AG09319 (cell line): ENCODE measurements at regions not wholly inside any gene's neighbourhood (a gene's known extent, or its start where the extent isn't known, plus 50 kb on each side); places are given as distances from the start of the nearest gene placed in this dataset.

Experiments used
- DNase-seq: peaks from one replicate; pipeline ENCODE4 v3.0.0-alpha.2; 2010; ENCODE audit warnings: low read depth; ENCODE audit errors: extremely low read depth
- CTCF ChIP-seq: IDR thresholded peaks from 2 replicates; pipeline ENCODE4 v1.5.1; 2011; ENCODE audit warnings: low read depth, mild to moderate bottlenecking, inconsistent platforms, low read length, moderate library complexity

- DNase-seq = no peak
- TF ChIP-seq CTCF = no peak
These were observed 187.8 kb upstream of the GPR12 start for GRCh38 chr13:26948353-26948752.

GRCh38 chr13:26946684-26947343 lies 186.2 kb upstream of the GPR12 start:
- TF ChIP-seq CTCF = peak; percentile 76
- DNase-seq = no peak

- TF ChIP-seq CTCF = no peak
- no peak for DNase-seq
These were observed 183.2 kb upstream of the GPR12 start for GRCh38 chr13:26943748-26944147.

- no peak for TF ChIP-seq CTCF
- no peak for DNase-seq
These were observed 181.6 kb upstream of the GPR12 start for GRCh38 chr13:26942184-26942583.

- DNase-seq = no peak
- TF ChIP-seq CTCF = no peak
These were observed 181.0 kb upstream of the GPR12 start for GRCh38 chr13:26941345-26942174.

- DNase-seq = no peak
- TF ChIP-seq CTCF = no peak
These were observed 173.5 kb upstream of the GPR12 start for GRCh38 chr13:26934096-26934495.

GRCh38 chr13:26932465-26932864 lies 171.9 kb upstream of the GPR12 start:
- no peak for DNase-seq
- TF ChIP-seq CTCF = no peak
